Thoracic aorta (tissue), 2 donors: ENCODE measurements at regions not wholly inside any gene's neighbourhood (a gene's known extent, or its start where the extent isn't known, plus 50 kb on each side); places are given as distances from the start of the nearest gene placed in this dataset.

ENCODE experiments used
- ATAC-seq: fragments of 150-250 bp; one replicate; pipeline ENCODE4 v1.8.0; 2017; ENCODE audit warnings: low read depth; ENCODE audit not compliant: insufficient number of reproducible peaks, low FRiP score
- DNase-seq: peaks from one replicate; pipeline ENCODE4 v3.0.0-alpha.2; 2020; ENCODE audit warnings: low spot score
- H3K27ac ChIP-seq, 2 donors: fragments of 200-600 bp; sonication (generic); 1 replicate in 1 of 2; 2 replicates in 1 of 2; pipeline ENCODE4 v1.5.1; 2016; ENCODE audit warnings: mild to moderate bottlenecking in 2 of 2, moderate library complexity in 2 of 2
- H3K27me3 ChIP-seq: fragments of 200-600 bp; sonication (generic); replicated peaks from 2 replicates; pipeline ENCODE4 v1.6.0; 2016; ENCODE audit warnings: mild to moderate bottlenecking; ENCODE audit not compliant: insufficient read depth
- H3K36me3 ChIP-seq: fragments of 200-600 bp; sonication (generic); one replicate; pipeline ENCODE4 v1.5.1; 2016
- H3K4me1 ChIP-seq, 2 donors: fragments of 200-600 bp; sonication (generic); 1 replicate in 1 of 2; 2 replicates in 1 of 2; pipeline versions ENCODE4 v1.5.1 to v1.6.0; 2016; ENCODE audit warnings: low read depth in 2 of 2, mild to moderate bottlenecking in 1 of 2; ENCODE audit not compliant: control insufficient read depth in 1 of 2
- H3K4me3 ChIP-seq: fragments of 200-600 bp; sonication (generic); 2 replicates; pipeline ENCODE4 v1.5.1; 2016; ENCODE audit warnings: mild to moderate bottlenecking
- H3K9me3 ChIP-seq: fragments of 200-600 bp; sonication (generic); 2 replicates; pipeline ENCODE4 v1.5.1; 2016
- CTCF ChIP-seq: fragments of 200-600 bp; sonication (generic); IDR thresholded peaks from one replicate; pipeline ENCODE4 v1.5.1; 2019; ENCODE audit warnings: antibody characterized with exemption

GRCh38 chr4:123125477-123125876, 203.1 kb upstream of the NUDT6 start:
- no peak for ATAC-seq
- Histone ChIP-seq H3K27me3 (no peaks in the 10 kb centered on the region), H3K36me3 (no peaks in the 10 kb centered on the region), H3K9me3 (no peaks in the 10 kb centered on the region), H3K4me3 (no peak overlapping the region), H3K27ac (no peak overlapping the region), H3K4me1 (no peaks in the 10 kb centered on the region)
- no peak for DNase-seq
- no peak for TF ChIP-seq CTCF

GRCh38 chr4:123127218-123127617, 204.8 kb upstream of the NUDT6 start:
- no peaks in the 10 kb centered on the region for H3K36me3 ChIP-seq
- no peak for DNase-seq
- no peak overlapping the region for H3K27ac ChIP-seq
- no peak overlapping the region for H3K4me3 ChIP-seq
- no peaks in the 10 kb centered on the region for H3K9me3 ChIP-seq
- ATAC-seq = no peak
- no peaks in the 10 kb centered on the region for H3K4me1 ChIP-seq
- no peaks in the 10 kb centered on the region for H3K27me3 ChIP-seq
- peak; percentile 39 for TF ChIP-seq CTCF

GRCh38 chr4:123127875-123128274, 205.5 kb upstream of the NUDT6 start:
- ATAC-seq = no peak
- H3K9me3 ChIP-seq = no peaks in the 10 kb centered on the region
- H3K4me3 ChIP-seq = no peak overlapping the region

GRCh38 chr4:123133397-123134050, 211.1 kb upstream of the NUDT6 start:
- Histone ChIP-seq H3K4me1 (no peaks in the 10 kb centered on the region), H3K36me3 (no peaks in the 10 kb centered on the region), H3K27ac (no peak overlapping the region), H3K27me3 (no peaks in the 10 kb centered on the region), H3K4me3 (no peak overlapping the region), H3K9me3 (no peaks in the 10 kb centered on the region)
- no peak for DNase-seq
- TF ChIP-seq CTCF = no peak
- ATAC-seq = no peak

More at GRCh38 chr4:123127875-123128274, 205.5 kb upstream of the NUDT6 start:
- H3K36me3 ChIP-seq = no peaks in the 10 kb centered on the region
- no peak overlapping the region for H3K27ac ChIP-seq
- DNase-seq = no peak
- TF ChIP-seq CTCF = no peak
- H3K27me3 ChIP-seq = no peaks in the 10 kb centered on the region
- H3K4me1 ChIP-seq = no peaks in the 10 kb centered on the region

- TF ChIP-seq CTCF = no peak
- no peaks in the 10 kb centered on the region for H3K36me3 ChIP-seq
- no peak overlapping the region for H3K27ac ChIP-seq
- no peaks in the 10 kb centered on the region for H3K4me1 ChIP-seq
- ATAC-seq (no peak), DNase-seq (no peak)
- H3K9me3 ChIP-seq = no peaks in the 10 kb centered on the region
- no peaks in the 10 kb centered on the region for H3K27me3 ChIP-seq
- no peak overlapping the region for H3K4me3 ChIP-seq
Observed at GRCh38 chr4:123144616-123145015, 222.2 kb upstream of the NUDT6 start.
